Astrocyte of the spinal cord (primary cell): ENCODE measurements at regions not wholly inside any gene's neighbourhood (a gene's known extent, or its start where the extent isn't known, plus 50 kb on each side); places are given as distances from the start of the nearest gene placed in this dataset.

Experiments used
- DNase-seq: peaks from one replicate; pipeline ENCODE4 v3.0.0; 2011; ENCODE audit warnings: low read depth, low spot score
- H3K4me3 ChIP-seq: 2 replicates; pipeline ENCODE4 v1.5.1; 2011; ENCODE audit warnings: low read depth, mild to moderate bottlenecking, low read length, moderate library complexity
- in situ Hi-C: cut with HindIII; loops from 2 replicates; pipeline ENCODE4 v1.10.0; 2017; ENCODE audit warnings: low sequenced_read_pairs
- TF ChIP-seq, protein P1 (sequence below): IDR thresholded peaks from 2 replicates; pipeline ENCODE4 v1.5.1; 2012; ENCODE audit warnings: low read depth, mild to moderate bottlenecking, low read length, inconsistent platforms

DNA sequence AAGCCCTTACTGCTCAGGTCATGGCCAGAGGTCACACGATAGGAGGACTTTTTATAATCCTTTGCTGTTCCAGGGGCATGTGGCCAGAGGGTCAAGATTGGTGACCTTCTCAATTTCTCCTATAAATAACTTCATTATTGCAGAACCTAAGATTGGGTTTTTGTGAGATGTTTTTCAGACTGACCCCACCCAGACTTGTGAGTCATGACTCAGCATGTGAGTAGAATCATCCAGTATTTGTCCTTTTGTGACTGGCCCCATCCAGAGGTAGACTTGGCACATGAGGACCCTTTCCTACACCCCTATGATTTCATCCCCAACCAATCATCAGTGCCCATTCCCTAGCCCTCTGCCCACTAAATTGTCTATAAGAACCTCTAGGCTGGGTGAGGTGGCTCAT is 84.5 kb upstream of the ABCC4 start:
- H3K4me3 ChIP-seq = no peak overlapping the region
- TF ChIP-seq, protein P1, sequence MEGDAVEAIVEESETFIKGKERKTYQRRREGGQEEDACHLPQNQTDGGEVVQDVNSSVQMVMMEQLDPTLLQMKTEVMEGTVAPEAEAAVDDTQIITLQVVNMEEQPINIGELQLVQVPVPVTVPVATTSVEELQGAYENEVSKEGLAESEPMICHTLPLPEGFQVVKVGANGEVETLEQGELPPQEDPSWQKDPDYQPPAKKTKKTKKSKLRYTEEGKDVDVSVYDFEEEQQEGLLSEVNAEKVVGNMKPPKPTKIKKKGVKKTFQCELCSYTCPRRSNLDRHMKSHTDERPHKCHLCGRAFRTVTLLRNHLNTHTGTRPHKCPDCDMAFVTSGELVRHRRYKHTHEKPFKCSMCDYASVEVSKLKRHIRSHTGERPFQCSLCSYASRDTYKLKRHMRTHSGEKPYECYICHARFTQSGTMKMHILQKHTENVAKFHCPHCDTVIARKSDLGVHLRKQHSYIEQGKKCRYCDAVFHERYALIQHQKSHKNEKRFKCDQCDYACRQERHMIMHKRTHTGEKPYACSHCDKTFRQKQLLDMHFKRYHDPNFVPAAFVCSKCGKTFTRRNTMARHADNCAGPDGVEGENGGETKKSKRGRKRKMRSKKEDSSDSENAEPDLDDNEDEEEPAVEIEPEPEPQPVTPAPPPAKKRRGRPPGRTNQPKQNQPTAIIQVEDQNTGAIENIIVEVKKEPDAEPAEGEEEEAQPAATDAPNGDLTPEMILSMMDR = no peak
- in situ Hi-C loops = no loop called here
- DNase-seq = no peak

DNA sequence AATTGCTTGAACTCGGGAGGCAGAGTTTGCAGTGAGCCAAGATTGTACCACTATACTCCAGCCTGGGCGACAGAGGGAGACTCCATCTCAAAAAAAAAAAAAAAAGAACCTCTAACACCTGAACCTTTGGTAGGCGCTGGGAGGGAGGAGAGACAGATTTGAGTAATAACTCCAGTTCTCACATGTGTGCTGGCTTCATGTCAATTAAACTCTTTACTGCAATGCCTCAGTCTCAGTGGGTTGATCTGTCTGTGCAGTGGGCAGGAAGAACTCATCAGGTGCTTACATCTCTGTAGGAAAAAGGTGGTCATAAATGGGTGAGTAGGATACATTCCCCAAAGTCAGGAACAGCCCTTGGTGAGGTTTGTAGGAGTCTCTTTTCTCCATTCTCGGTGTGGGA is 85.1 kb upstream of the ABCC4 start:
- no peak for DNase-seq
- no peak overlapping the region for H3K4me3 ChIP-seq
- in situ Hi-C loops = no loop called here
- TF ChIP-seq, protein P1 = no peak

DNA sequence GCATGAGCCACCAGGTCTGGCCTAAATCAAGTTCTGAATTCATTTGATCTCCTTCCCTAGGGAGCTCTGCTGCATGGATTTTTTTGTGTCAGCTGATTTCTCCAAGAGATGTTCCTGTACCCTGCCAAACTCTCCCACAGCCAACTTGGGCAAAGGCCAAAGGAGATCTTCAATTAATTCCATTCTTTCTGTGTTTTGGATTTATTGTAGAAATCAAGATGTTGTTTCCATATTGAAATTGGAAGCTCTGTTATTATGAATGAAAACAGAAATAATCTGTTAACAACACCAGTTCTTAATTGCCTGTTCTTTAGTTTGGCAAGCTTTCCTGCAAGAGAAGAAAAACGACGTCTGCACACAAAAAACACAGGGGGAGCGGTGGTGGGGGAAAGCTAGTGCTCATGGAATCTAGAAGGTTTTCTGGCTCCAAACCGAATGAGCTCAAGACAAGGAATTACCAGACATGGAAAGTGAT is 86.5 kb upstream of the ABCC4 start:
- no peak for DNase-seq
- H3K4me3 ChIP-seq = no peak overlapping the region
- TF ChIP-seq, protein P1 = no peak
- in situ Hi-C loops = no loop called here

DNA sequence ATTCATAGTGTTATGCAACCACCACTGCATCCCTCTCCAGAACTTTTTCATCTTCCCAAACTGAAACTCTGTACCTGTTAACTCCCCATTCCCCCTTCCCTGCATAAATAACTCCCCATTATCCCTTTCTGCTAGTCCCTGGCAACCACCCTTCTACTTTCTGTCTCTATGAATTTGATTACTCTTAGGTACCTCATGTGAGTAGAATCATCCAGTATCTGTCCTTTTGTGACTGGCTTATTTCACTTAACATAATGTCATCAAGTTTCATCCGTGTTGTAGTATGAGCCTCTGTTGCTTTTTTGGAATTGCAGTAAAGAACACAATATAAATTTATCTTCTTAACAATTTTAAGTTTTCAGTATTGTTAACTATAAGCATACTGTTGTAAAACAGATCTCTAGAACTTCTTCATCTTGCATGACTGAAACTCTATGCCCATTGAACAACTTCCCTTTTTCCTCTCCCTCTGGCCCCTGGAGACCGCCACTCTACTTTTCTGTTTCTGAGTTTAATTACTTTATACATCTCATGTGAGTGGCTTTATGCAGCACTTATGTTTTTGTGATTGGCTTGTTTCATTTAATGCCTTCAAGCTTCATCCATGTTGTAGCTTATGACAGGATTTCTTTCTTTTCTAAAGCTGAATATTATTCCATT is 87.3 kb upstream of the ABCC4 start:
- in situ Hi-C loops = no loop called here

DNA sequence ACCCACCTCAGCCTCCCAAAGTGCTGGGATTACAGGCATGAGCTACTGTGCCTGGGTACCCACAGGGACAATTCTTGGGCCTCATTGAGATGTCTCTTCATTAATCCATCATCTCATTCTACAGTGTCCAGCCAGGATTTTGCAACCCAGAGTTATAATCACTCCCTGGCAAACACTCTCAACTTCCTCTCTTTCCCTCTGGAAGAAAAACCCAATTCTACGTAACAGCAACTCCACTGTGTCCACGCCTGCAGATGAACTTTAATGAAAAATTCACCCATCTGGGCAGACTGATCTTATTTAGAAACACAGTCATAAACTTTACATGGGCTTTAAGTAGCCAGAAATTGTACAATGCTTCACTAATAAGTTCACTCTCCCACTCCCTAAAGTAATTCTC is 90.1 kb upstream of the ABCC4 start:
- TF ChIP-seq, protein P1 = no peak
- H3K4me3 ChIP-seq = no peak overlapping the region
- in situ Hi-C loops = no loop called here
- no peak for DNase-seq

More for the DNA sequence above, 87.3 kb upstream of the ABCC4 start:
- DNase-seq = no peak
- H3K4me3 ChIP-seq = no peak overlapping the region
- TF ChIP-seq, protein P1 = no peak

DNA sequence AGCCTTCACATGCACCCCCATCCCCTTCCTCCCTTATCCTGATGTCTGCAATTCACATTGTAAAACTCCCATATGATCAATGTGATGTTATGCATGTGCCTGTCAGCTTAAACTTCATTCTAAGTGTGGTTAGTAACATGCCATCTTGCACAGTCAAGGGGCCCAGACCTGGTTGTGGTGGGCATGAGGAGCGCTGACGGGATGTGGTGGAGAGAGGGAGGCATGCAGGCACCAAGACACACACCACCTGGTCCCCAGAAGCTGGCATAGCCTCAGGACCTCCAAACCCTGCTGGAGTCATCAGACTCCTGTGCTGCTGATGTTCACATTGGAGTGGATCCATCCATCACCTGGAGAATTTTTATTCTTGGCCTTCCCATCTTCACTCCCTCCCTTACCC is 90.5 kb upstream of the ABCC4 start:
- no peak for DNase-seq
- no peak overlapping the region for H3K4me3 ChIP-seq
- TF ChIP-seq, protein P1 = no peak
- in situ Hi-C loops = no loop called here
